ENCODE measurements at regions not wholly inside any gene's neighbourhood (a gene's known extent, or its start where the extent isn't known, plus 50 kb on each side); places are given as distances from the start of the nearest gene placed in this dataset.

DNA sequence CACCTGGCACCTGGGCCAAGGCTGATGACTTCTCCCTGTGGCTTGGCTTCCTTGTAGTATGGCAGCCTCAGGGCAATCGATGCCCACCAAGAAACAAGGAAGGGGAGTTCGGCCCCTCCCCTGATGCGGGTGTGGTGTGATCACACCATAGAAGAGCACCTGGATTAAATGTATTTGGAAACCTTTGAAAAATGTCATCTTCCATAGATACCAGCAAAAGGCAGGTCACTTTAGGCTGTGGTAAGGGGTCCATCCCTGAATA is 198.2 kb downstream of the CYP26B1 start:
- no peak for DNase-seq (ENCODE audit: low read depth)
- TF ChIP-seq, protein P1, sequence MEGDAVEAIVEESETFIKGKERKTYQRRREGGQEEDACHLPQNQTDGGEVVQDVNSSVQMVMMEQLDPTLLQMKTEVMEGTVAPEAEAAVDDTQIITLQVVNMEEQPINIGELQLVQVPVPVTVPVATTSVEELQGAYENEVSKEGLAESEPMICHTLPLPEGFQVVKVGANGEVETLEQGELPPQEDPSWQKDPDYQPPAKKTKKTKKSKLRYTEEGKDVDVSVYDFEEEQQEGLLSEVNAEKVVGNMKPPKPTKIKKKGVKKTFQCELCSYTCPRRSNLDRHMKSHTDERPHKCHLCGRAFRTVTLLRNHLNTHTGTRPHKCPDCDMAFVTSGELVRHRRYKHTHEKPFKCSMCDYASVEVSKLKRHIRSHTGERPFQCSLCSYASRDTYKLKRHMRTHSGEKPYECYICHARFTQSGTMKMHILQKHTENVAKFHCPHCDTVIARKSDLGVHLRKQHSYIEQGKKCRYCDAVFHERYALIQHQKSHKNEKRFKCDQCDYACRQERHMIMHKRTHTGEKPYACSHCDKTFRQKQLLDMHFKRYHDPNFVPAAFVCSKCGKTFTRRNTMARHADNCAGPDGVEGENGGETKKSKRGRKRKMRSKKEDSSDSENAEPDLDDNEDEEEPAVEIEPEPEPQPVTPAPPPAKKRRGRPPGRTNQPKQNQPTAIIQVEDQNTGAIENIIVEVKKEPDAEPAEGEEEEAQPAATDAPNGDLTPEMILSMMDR (conservative IDR thresholded peaks at IDR 0.05; ENCODE audit: low read depth, low read length), result no peak
- H3K4me3 ChIP-seq (ENCODE audit: low read length), result no peak overlapping the region

DNA sequence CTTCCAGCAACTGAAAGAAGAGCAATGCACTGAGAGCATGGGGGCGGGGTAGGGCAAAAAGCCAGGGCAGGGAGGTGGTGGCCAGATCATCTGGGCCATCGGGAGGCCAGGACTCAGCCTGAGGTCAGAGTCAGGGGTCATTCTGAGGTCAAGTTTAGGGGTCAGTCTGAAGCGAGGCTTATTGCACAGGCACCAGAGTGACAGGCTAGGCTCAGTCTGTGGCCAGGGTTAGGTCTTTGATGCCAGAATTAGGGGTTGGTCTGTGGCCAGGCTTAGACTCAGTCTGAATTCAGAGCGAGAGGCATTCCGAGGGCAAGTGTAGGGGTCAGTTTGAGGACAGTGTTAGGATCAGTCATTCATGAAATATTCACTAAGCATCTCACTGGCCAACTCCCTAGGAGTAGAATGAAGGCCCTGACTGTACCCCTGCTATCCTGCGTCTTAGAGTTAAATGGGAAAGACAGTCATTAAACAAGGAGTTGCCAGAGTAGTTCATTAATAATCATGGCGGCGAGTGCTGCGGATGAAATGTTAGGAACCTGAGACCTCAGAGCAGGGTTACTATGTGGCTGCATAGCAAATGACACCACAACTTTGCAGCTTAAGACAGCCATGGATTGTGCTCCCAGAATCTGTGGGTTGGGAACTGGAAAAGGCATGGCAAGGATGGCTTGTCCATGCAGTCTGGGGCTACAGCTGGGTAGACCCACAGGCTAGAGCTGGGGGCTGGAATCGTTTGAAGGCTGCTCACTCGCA is 198.7 kb downstream of the CYP26B1 start:
- H3K4me3 ChIP-seq (ENCODE audit: low read length), result no peak overlapping the region
- peak; percentile 22 for DNase-seq (ENCODE audit: low read depth)

DNA sequence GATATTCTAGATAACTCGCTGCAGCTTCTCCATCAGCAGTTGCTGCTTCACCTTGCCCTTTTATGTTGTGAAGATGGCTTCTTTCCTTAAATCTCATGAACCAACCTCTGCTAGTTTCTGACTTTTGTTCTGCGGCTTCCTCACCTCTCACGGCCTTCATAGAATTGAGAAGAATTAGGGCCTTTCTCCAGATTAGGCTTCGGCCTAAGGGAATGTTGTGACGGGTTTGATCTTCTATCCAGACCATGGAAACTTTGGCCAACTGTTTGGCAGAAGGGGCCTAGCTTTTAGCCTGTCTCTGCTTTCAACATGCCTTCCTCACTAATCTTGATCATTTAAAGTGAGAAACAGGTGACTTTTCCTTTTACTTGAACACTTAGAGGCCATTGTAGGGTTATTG is 199.9 kb downstream of the CYP26B1 start:
- DNase-seq (ENCODE audit: low read depth), result no peak
- H3K4me3 ChIP-seq (ENCODE audit: low read length), result no peak overlapping the region
- TF ChIP-seq, protein P1 (conservative IDR thresholded peaks at IDR 0.05; ENCODE audit: low read depth, low read length), result no peak

More for the DNA sequence above, 198.7 kb downstream of the CYP26B1 start:
- TF ChIP-seq, protein P1 (conservative IDR thresholded peaks at IDR 0.05; ENCODE audit: low read depth, low read length), result no peak

DNA sequence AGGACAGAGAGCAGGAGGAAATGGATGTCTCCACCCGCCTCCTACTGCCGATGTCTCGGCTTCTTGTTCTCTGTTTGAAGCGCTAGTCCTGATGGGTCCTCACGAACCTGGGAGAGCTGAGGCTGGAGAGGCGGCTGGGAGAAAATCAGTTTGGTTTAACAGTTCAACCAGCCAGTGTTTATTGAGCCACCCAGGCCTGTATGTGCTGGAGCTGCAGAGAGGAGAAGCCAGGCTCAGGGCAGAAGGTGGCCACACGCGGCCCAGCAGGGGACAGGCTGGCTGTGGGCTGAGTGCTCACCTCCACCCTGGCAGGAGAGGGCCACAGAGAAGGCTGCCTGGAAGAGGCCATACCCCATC is 202.1 kb downstream of the CYP26B1 start:
- no peak for DNase-seq (ENCODE audit: low read depth)
- TF ChIP-seq, protein P1 (conservative IDR thresholded peaks at IDR 0.05; ENCODE audit: low read depth, low read length), result no peak
- H3K4me3 ChIP-seq (ENCODE audit: low read length), result no peak overlapping the region

DNA sequence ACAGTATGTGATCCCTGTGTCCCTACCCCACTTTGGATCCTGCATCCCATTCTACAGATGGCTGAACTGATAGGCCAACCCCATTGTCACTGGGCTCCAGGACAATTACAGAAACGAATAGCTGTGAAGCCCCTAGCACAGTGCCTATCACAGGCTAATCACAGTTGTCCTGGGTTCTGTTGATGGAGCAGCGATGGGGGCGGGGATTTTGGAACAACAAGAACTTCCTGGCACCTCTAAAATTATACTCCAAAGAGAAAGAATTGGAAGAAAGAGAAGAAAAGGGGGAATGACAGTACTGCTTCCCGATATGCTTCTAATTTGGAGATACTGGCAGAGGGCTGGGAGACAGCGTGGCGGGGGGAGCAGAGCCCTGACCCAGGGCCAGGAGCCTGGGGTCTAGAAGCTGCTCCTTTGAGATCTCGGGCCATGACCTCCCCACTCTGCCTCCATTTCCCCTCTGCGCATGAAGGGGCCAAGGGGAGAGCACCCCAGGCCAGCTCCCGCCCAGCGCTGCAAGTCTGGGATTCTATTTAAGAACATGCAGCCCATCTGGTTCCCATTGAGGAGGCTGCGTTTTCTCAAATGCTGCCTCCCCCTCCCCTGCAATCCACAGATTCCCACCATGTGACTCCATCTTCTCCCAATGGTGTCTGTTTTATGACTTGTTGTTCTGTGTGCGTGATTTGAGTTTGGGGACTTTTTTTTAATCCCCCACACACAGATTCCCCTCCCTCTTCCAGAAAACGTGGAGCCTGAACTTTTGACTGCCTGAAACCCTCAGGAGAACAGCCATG is 202.7 kb downstream of the CYP26B1 start:
- TF ChIP-seq, protein P1 (conservative IDR thresholded peaks at IDR 0.05; ENCODE audit: low read depth, low read length), result no peak
- no peak for DNase-seq (ENCODE audit: low read depth)
- no peak overlapping the region for H3K4me3 ChIP-seq (ENCODE audit: low read length)

DNA sequence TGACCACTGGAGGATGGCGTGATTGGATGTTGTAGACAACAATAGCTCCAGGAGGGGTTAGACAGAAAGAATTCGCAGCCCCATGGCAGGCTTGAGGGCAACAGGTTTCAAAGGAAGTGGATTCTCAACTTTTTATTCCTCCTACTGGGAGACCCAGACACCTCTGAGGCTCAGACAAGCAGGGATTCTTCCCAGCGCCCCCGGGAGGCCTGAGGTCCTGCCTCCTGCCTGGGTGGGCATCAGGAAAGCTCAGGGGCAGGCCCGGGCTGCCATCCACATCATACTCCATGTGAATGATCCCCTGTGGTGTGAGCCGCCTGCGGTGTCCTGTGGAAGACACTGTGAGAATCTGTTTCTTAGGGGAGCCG is 203.5 kb downstream of the CYP26B1 start:
- DNase-seq (ENCODE audit: low read depth), result no peak
- H3K4me3 ChIP-seq (ENCODE audit: low read length), result no peak overlapping the region
- TF ChIP-seq, protein P1 (conservative IDR thresholded peaks at IDR 0.05; ENCODE audit: low read depth, low read length), result no peak

Measured in retinal pigment epithelial cell (primary cell).